IPS-NIHi11 (cell line): ENCODE measurements at regions not wholly inside any gene's neighbourhood (a gene's known extent, or its start where the extent isn't known, plus 50 kb on each side); places are given as distances from the start of the nearest gene placed in this dataset.

Experiments
- DNase-seq: peaks from one replicate; pipeline ENCODE4 v3.0.0; 2012; ENCODE audit warnings: mixed read lengths, low spot score

DNA sequence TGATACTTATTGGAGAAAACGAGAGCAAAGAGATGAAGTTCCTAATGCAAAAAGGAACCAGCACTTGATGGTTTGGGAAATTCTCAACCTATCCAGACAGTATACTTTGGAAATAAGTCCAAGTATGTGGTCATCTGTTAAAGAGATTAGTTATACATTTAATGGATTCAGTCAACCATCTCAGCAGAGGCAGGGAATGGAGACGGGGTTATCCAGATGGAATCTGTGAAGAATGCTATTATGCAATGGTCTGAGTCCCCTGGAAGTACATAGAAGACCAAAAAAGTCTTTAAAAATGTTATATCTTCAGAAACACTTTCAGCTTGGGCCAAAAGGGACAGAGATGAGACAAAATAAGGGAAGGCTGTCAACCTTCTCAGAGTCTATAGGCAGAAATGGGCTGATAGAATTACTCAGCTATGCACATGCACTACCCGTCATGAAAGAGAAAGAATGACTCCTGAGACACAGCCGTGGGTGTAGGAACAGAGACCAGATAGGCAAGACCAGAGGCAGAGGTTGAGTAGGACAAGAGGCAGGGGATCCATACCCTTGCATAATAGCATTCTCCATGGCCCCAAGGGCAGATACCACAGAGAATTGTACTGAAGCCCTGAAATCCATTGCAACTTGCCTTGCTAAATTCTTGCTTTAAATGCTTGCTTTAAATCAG is 738.8 kb upstream of the POT1 start:
- DNase-seq, result no peak

DNA sequence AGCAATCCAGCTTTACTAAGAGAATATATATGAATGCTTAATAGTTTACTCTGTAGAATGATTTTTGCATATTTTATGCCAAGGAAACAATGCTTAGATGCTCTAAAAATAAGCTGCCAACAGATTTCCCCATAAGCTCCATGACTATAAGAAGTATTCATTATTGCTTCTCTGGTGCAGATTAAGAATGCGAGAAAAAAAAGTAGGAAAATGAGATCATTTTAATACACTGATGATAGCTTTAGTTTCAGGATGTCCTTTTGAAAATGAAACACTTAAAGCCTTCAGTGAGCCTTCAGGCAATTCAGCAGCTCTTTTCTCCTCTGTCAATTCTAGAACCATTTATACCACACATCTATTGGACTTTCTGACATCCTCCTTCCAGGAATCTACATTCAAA is 735.0 kb upstream of the POT1 start:
- DNase-seq, result no peak

DNA sequence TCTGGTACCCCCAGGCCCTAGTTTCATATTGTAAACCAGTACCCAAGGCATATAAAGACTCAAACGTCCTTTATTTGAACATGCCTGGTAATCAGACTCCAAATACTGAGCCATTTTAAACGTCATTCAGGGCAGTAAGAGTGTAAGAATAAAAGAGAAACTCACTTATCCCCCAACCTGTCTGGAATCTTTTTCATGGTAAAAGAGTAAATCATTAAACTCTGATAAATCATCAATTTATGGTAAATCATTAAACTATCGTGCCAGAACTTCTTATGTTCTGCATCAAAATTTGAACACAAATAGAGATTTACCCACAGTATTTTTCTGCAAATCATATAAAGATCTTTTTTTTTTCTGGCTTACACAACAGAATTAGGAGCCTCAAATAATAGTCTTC is 734.3 kb upstream of the POT1 start:
- no peak for DNase-seq

DNA sequence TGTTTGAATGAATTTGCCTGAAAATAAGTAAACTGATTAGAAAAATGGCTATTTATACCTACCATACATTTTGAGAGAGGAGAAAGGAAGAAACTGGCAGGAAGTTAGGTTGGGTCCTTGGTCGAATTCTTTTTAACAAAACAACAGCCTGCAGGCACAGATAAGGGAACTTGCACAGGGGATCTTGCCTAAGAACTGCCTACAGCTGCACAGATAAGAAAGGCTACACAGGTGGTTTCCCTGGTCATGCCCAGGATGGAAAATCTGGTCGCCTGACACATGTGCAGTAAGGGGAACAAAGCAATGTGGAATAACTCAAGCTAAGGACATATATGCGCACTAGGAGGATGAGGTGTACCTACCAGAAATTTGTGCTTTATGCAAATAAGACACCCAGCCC is 732.1 kb upstream of the POT1 start:
- no peak for DNase-seq

DNA sequence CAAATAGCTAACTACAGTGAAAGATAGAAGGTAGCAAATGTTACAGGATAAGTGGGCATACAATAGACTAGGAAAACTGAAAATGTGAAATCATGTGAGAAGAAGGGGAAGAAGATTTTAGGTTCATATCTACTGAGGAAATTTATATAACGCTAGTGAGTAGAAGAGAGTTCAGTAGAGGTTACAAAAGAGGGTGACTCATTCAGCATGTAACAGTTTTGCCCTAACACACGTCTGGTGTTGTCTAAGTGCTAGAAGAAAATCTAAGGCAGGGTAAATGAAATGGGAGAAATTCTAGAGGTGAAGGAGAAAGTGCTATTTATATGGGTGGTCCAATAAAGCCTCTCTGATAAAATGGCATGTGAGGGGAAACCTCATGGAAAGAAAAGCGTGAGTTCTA is 731.4 kb upstream of the POT1 start:
- no peak for DNase-seq

DNA sequence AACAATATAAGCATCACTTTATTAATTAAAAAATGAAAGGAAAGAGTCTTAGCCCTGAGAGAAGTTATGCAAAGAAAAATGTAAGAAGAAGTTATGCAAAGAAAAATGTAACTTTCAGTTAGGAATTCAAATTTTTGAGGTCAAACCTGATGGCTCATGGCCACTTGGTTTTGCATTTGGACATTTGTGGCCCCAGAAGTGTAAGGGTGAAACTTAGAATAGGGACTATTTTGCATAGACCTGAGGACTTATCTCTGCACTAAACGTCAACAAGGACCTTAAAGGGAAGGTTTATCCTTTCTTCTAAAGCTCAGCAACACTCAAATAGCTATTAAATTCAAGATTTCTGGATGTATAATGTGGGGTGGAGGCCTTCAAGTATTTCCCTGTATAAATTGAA is 724.5 kb upstream of the POT1 start:
- DNase-seq, result no peak

DNA sequence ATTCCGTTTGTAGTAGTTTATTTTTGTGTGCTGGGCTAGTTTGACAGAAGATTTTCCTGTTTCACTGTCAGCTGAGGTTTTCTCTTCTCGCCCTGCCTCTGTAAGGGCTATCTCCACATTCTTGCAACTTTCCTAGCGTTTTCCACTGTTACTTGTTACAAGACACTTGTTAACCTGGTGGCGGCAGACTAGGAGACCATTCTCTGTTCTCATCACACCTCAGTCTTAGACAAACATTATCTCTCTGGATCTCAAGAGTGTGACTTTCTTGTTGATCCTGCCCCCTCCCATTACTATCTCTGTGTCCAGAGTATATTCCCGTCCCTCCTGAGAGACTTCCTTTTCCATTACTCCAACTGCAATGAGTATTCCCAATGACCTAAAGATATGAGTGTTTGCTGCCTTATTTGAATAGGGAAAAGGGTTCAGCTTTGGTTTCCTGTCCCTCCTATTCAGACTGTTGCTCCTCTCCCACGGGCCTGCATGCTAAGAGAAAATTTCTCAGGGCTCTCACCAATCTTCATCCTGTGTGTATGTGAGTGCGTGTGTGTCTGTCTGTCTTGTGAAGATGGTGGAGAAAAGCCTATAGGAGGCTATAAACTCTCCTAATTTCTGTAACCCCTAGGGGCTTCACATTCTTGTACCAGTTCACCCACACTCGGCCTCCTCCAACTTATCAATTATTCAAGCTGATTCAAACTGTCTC is 722.4 kb upstream of the POT1 start:
- DNase-seq, result peak; percentile 12

DNA sequence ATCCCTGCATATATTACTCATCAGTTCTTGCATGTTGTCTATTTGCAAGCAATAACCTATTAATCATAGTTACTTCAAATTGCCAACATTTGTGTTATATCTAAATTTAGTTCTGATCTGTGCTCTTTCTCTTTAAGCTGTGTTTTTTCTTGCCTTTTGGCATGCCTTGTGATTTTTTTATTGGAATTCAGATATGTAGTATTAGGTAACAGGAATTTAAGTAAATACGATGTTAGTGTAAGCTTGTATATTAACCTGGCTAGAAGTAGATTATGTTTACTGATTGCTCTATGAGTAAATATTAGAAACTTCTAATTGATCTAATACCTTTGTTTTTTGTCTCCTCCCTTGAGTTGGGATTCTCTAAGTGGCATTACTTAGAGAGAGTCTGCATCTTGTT is 718.9 kb upstream of the POT1 start:
- DNase-seq, result no peak

DNA sequence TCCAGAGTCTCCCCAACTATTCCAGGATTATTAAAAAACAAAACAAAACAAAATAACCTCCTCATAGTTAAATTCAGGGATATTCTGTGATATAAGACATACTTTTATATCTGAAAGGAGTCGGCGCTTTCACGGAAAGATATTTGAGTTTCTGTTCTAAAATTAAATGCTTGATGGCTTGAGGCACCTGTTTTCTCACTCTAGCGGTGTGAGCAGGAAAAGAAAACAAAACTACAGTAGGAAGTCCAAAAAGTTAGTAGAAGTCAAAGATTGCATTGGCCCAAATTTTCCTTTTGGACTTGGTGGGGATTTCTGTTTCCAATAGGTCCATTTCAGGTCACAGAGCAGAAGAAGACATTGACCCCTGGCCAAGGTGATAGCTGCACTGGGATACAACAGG is 716.1 kb upstream of the POT1 start:
- DNase-seq, result no peak

DNA sequence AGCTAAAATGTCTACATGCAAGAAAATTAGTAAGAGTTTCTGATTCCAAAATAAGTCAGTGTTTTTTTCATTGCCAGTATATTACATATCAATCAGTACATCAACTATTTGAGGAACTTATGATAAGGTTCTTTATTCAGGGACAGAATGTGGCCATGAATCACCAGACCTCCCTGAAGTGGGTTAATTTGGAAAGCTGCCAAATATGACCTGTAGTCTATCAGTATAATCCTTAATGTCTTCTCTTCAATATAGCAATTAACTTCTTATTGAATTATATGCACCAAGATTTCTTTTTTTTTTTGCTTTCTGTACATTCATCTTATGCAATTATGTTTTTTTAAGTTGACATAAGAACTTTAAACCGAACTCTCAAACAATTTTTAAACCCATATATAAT is 714.5 kb upstream of the POT1 start:
- no peak for DNase-seq

DNA sequence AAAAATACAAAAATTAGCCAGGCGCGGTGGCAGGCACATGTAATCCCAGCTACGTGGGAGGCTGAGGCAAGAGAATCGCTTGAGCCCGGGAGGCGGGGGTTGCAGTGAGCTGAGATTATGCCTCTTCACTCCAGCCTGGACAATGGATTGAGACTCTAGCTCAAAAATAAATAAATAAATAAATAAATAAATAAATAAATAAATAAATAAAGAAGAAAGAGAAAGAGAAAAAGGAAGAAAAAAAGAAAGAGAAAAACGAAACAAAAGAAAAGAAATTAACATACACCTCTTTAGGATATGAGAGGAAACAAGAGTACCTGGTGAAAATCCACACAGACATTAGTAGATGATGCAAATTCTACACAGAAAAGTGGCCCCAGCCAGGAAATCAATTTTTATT is 713.7 kb upstream of the POT1 start:
- no peak for DNase-seq

DNA sequence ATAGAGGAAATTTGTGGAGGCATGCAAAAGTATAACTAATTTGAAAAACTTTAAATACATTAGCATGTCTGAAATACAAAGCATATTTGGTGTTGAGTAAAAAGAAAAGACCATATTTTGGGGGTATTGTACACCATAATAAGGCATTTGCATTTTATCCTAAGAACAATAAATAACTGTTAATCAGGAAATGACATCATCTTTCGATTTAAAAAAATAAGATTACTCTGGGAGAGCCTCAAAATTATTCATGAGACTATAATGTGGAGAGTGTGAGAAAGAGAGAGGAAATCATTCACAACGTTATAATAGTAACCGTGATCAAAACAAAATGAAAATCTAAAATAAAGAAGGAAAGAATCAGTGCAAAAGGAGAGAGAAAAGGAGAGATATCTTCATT is 712.3 kb upstream of the POT1 start:
- no peak for DNase-seq

DNA sequence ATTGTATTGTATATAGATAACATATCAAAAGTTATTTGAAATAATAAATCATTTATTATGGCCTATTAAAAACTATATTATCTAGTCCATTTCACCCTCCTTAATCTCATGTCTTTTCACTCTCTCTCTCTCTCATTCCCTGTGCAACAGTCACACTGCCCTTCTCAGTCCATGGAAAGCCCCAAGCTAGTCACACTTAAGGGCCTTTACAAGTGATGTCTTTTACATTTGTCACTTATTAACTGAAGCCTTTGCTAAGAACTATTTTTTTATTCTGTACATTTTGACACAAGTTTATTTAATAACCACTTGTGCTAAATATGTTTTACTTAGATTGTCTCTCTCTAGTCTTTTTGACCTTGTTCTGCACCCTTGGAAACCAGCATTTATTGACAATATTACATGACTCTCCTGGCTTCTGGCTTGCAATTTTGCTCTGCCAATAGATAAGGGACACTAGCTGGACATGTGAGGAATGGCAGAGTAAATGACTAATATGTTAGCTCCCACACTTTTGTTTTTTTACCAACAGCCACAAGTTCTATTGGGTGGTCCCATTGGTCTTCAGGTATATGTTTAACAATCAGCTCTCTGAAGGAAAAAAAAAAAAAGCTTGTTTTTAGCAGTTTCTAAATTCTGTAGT is 706.8 kb upstream of the POT1 start:
- DNase-seq, result no peak

DNA sequence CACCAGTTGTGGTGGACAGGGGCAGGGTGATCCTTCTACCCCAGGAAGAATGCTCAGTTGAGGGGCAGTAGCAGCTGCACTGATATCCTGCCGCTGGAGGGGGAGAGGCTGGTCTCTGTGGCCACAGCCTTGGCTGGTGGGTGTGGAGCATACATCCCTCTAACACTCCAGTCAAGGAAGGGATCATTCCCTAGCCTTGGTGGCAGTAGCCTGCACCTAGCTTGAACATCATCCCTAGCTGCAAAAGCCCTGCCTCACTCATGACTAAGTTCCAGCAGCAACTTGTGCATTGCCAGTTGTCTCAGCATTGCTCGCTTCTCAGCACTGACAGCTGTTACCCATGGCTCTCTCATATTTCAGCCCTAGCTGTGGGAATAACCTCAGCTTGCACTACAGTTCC is 688.9 kb upstream of the POT1 start:
- DNase-seq, result no peak

DNA sequence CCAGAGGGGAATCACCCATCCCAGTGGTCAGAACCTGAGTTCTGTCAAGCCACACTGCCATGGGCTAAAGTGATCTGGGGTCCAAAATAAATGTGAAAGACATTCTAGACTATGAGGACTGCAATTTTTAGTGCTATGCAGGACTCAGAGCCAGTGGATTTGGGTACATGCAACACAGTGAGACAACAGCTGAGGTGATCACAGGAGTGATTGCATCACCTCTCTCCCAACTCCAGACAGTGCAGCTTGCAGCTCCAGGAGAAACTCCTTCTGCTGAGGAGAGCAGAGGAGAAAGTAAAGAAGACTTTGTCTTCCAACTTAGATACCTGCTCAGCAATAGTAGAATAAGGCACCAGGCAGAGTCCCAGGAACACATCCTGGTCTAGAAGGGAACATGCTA is 682.0 kb upstream of the POT1 start:
- DNase-seq, result no peak

DNA sequence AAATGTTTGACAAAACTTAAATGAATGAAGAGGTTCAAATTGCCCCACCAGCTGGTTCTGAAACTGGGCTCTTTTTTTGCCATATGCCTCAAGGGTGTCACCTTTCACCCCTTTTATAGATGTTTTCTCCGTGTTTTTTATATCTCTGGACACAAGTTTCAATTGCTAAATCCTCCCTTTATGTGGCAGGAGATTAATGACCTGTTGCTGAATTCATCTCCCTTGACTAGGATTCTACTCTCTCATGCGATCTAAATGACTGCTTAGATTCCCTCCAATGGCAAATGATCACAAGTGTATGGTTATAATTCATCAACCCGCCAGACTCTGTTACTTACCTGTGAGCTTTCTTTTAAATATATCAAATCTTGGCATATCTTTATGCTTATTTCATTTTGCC is 677.0 kb upstream of the POT1 start:
- no peak for DNase-seq

DNA sequence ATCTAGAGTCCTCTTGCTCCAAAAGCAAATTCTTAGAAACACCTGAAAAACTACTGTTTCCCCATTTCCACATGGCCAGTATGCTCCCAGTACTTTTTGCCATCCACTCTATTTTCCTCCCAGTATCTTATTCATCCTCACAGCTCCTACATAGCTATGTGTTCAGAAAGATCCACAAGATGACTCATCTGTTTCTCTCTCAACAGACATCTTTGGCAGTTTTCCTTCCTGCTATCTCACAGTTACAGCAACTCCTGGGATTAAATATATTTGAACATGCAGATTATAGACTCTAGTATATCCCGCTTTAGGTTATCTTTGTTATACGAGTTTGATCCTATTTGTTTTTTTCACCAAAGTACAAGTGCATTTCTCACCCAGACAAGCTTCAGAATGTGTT is 675.6 kb upstream of the POT1 start:
- peak; percentile 7 for DNase-seq

DNA sequence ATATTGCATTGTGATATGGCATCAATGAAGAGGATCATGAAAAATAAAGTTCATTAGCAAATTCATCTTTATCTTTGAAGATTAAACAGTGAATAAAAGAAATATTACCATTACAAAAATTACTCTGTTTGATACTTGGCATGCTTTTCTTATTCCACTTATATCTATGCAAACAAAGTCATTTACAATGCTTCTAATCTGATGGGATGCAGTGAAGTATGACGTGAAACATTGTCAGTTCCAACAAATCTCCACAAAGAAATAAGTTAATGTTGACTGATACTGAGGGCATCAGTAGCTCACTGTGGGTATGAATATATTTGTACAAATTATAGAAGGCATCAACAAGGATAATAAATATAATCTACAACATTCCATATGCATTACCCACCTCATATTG is 672.8 kb upstream of the POT1 start:
- DNase-seq, result no peak

DNA sequence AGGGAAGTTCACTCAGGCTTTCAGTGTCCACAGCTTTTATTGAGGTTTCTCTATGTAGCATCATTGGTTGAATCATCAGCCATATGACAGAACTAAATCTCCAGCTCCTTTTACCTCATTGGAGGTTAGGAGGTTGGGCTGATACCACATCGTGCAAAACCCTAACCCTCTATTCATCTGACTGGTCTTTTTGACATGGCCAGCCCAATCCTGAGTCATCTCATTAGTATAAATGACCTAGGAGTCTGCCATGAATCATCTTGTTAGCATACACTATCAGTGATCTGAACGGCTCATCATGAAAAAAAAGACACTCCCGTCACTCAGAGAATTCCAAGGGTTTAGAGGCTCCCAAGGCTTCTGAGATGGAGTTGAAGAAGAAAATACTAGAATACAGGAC is 669.8 kb upstream of the POT1 start:
- no peak for DNase-seq

DNA sequence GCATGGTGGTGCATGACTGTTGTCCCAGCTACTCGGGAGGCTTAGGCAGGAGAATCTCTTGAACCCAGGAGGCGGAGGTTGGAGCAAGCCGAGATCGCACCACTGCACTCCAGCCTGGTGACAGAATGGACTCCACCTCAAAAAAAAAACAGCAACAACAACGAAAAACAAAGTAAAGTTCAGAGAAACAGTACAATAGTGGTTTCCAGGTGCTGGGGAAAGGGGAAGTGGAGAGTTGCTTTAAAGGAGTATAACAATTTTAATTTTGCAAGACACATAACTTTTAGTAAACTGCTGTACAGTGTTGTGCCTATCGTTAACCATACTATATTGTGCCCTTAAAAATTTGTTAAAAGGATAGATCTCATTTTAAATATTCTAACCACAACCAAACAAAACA is 662.7 kb upstream of the POT1 start:
- DNase-seq, result no peak

DNA sequence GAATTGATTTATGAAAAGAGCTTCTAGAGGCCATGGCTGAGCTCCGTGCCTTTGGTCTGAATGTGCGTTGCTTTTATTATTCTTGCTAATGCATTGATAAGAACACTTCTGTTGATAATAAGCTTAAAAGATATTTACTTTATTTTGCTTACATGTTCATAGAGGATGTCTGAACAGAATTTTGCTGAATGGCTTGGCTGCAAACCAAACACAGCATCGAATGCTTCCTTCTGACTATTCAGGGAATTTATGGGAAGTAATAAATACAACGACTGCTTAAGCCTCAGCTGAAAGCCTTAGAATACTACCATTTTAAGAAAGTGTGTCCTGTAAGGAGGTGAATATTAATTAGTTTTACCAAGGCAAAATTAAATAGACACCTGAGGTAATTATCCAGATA is 643.5 kb upstream of the POT1 start:
- DNase-seq, result no peak

DNA sequence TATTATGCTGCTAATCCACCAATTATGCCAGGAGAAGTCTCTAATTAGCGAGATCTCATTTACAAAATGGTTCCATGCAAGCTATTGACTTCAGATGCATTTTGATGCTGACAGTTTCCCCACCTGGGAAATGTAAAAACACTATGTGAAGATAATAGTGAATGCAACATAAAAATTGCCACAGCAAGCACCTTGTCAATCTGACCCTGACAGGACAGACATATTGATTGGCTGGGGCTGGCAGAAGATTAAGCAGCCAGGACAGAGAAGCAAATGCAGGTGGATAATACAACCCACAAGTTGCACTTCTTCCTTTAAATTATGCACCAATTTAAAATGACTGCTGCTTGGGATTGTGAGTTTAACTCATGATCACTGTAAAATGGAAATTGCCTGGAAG is 642.8 kb upstream of the POT1 start:
- DNase-seq, result no peak

DNA sequence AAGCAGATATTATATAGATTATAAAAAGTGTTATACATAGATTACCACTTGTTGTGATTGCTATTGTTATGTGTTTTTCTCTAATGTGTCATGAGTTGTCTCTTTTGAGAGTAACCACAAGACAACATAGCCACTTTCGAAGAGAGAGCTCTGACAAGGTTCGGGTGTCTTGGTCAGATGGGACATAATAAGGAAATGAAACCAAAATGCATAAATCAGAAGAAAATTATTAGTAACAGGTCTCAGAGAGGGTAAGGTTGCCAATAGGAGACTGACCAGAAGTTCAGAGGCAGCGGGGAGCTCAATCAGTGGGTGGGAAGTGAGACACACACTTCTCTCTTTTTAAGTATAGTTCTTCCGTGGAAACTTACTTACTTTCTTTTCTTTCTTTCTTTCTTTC is 639.2 kb upstream of the POT1 start:
- no peak for DNase-seq

DNA sequence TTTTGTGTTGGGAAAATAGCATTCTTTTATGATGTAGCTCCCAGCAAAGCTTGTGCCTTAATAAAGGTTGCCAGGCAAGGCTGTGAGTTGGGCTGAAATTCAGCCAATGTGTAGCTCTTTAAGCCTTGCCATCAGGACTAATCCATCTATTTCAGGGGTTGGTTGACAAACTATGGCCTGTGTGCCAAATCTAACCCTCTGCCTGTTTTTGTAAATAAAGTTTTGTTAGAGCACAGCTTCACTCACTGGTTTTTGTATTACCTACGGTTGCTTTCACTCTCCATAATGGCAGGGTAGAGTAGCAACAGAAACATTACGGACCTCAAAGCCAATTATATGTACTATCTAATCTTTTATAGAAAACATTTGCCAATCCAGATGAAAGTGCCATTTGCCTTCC is 638.1 kb upstream of the POT1 start:
- DNase-seq, result no peak
